ENCODE measurements at regions not wholly inside any gene's neighbourhood (a gene's known extent, or its start where the extent isn't known, plus 50 kb on each side); places are given as distances from the start of the nearest gene placed in this dataset.

DNA sequence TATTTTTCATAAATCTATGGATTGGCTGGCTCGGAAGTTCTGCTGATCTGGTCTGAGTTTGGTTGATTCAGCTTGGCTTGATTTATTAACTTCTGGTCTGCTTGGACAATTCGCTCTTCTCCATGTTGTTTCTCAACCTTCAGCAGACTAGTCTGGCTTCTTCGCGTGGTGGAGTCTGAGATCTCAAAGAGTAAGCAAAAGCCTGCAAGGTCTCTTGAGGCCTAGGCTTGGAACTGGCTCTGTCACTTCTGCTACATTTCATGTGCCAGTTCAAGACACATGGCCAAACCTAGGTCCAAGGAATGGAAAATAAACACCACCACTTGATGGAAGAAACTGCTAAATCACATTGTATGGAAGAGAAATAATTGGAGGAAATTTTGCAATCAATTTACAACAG lies 115.1 kb upstream of the JAG1 start:
- TF ChIP-seq EP300 (IDR thresholded peaks at IDR 0.05) (no peak), POLR2A (IDR thresholded peaks at IDR 0.05; ENCODE audit: low read depth) (no peak)
